ENCODE measurements at regions not wholly inside any gene's neighbourhood (a gene's known extent, or its start where the extent isn't known, plus 50 kb on each side); places are given as distances from the start of the nearest gene placed in this dataset.

DNA sequence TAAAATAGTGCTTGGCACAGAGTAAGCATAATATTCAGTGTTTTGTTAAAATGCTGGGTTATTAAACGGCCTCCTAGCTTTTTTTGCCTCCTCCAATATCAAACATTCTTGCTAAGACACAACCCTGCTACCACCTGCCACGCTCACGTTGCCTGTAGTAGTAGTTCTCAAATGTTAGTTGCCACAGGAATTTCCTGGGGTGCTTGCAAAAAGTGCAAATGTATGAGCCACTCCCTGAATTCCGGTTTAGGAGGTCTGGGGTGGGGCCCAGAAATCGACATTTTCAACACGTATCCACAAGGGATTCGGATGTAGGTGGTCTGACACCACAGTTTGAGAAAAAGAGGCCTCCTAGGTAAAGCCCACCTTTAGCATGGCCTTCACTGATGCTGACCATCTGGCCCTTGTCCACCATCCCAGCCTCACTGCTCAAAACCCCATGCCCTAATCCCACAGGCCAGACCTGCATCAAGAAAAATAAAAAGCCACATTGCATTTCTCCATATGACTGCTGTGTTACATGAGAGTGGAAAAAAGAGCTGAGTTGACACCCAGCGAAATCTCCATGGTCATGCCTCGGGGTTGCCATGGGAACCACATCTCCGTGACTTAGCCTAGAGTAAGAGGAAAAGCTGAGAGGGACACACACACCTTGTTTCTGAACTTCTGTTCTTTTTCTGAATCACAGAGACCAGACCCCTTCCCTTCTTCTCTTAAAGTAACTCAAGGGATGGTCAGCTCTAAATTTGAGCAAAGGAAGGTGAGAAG is 116.4 kb upstream of the HES1 start:
- TF ChIP-seq, protein P1, sequence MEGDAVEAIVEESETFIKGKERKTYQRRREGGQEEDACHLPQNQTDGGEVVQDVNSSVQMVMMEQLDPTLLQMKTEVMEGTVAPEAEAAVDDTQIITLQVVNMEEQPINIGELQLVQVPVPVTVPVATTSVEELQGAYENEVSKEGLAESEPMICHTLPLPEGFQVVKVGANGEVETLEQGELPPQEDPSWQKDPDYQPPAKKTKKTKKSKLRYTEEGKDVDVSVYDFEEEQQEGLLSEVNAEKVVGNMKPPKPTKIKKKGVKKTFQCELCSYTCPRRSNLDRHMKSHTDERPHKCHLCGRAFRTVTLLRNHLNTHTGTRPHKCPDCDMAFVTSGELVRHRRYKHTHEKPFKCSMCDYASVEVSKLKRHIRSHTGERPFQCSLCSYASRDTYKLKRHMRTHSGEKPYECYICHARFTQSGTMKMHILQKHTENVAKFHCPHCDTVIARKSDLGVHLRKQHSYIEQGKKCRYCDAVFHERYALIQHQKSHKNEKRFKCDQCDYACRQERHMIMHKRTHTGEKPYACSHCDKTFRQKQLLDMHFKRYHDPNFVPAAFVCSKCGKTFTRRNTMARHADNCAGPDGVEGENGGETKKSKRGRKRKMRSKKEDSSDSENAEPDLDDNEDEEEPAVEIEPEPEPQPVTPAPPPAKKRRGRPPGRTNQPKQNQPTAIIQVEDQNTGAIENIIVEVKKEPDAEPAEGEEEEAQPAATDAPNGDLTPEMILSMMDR (IDR thresholded peaks at IDR 0.05), result no peak
- no peak for TF ChIP-seq POLR2A (IDR thresholded peaks at IDR 0.05)

Measured in esophagus squamous epithelium (tissue), 4 donors.